Left colon (tissue), 2 donors: ENCODE measurements at regions not wholly inside any gene's neighbourhood (a gene's known extent, or its start where the extent isn't known, plus 50 kb on each side); places are given as distances from the start of the nearest gene placed in this dataset.

Source experiments
- ATAC-seq: fragments of 200-7000 bp; cut with Tn5 transposase; one replicate; pipeline ENCODE4 v1.9.1; 2020; ENCODE audit warnings: mild to moderate bottlenecking, moderate library complexity
- DNase-seq, 2 donors: peaks; one replicate each; pipeline ENCODE4 v3.0.0-alpha.2; 2020
- intact Hi-C, 2 donors: fragments of 100-400 bp; cut with DNase I in 1 of 2; cut with micrococcal nuclease in 1 of 2; formaldehyde crosslinking; loops; one replicate each; pipeline versions ENCODE4 v1.11.2 to v1.14.0; 2022; cut with DNase I, micrococcal nuclease
- donor health status: DM: no; HTN: no; CAD: no.
- donor health status: DM: yes; HTN: yes; CAD: no.

DNA sequence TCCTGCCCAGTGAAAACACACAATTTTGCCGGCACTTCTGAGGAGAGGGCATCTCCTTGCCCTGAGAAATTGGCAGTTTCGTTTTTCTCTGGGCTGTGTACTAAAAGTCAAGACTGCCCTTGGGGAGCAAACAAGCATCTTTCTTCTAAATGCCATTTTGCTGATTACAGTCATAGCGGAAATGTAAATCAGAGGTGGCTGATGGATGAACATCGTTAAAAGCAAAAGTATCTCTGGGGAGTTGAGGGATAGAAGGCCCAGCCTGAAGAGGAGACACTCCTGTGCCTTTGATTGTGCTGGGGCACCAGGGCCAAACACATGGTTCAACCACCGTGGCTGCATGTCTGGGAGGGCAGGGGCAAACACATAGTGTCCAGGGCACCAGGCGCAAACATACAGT, 49.8 kb downstream of the ABCC12 start:
- intact Hi-C loops = no loop called here

DNA sequence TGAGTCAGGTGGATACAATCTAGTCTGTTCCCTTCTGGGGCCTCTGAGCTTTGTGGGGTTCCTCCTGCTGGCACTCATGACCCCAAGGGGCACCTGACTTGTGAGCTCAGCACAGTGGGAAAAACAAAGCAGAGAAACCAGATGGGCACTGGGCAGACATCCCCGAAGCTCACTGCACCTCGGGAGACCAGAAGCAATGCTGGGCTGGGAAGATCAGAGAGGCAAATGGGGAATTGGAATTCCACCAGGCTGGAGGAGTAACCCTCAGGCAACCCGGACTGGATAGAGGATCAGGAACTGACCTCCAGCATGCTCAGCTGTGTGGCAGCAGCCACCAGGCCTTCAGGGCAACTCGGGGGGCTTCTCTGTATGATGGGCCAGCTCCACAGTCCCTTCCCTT, 50.3 kb downstream of the ABCC12 start:
- ATAC-seq (no peak), DNase-seq (no peak)
- intact Hi-C loops = no loop called here

More for the DNA sequence above, 49.8 kb downstream of the ABCC12 start:
- no peak for DNase-seq
- no peak for ATAC-seq

DNA sequence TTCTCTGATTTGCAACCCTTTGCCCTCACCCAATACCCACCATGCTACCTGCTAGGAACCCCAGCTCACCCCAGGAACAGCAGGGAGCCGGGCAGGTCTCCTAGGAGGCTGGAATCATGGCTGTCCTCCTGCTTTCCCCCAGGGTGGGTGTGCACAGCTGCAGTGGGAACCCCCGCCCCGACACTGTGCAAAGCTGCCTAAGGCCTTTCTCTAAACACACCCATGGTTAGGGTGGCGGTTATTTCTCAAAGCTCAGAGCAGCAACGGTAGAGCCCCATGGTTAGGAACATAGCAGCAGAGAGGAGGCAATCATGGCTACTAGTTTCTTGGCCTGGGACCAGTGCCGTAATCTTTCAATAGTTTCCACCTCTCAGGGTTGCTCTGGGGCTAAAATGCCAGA, 52.2 kb downstream of the ABCC12 start:
- intact Hi-C loops = no loop called here
- no peak for ATAC-seq
- DNase-seq = no peak

DNA sequence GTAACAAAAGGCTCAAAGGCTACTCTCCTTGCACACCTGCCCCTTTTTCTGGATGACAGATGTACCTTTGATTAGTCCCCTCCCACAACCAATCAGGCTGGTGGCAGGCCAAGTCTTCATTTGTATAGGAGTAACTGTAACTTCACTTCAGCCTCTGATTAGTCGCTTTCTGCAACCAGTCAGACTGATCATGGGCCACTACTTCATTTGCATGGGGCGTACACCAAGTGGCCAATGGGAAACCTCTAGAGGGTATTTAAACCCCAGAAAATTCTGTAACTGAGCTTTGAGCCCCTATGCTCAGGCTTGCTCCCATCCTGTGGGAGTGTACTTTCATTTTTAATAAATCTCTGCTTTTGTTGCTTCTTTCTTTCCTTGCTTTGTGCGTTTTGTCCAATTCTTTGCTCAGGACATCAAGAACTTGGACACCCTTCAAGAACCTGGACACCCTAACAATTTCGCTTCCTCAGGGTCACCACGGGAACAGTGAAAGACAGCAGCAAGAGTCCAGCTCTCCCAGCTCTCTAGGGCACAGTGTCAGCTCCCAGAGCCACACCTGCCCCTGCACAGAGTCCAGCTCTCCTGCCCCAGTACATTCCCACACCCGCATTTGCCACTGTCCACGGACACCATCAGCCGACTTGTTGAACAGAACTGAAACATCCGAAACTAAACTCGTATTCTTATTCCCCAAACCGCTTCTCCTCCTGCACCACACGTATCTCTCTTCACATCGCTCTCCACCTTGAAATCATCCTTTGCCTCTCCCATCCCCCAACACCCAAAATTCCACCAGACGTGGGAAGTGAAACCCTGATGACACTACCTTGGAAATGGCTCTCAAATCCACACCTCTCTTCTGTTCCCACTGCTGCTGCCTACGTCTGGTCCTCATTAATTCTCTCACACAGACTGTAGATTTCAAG, 53.4 kb downstream of the ABCC12 start:
- DNase-seq (no peak), ATAC-seq (no peak)
- intact Hi-C loops = no loop called here

DNA sequence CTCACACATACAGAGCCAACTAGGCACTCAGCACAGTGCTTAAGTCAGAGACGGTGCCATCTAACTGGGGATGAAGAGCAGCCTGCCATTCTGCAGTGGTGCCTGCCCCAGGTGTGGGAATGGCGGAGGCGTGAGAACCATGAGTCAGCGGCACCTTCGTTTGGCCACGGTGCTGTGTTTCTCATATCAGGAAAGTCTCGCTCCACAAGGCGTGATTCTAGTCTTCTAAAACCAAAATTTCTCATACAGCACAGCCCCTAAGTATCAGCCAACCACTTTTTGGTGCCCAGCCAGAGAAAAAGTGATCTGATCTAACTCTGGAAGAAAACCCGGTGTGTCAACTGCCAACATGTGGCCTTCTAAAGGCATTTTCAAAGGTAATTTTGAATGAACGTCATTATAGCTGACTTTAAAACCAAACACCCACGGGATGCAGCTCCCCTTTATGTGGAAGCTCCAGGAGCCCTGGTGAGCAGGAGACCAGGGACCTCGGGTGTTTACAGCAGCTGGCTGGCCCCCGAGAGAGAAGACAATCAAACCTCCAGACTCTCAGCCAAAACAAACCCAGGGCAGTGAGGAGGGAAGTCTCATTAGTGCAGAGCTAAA, 54.6 kb downstream of the ABCC12 start:
- no peak for DNase-seq
- intact Hi-C loops = no loop called here
- no peak for ATAC-seq

DNA sequence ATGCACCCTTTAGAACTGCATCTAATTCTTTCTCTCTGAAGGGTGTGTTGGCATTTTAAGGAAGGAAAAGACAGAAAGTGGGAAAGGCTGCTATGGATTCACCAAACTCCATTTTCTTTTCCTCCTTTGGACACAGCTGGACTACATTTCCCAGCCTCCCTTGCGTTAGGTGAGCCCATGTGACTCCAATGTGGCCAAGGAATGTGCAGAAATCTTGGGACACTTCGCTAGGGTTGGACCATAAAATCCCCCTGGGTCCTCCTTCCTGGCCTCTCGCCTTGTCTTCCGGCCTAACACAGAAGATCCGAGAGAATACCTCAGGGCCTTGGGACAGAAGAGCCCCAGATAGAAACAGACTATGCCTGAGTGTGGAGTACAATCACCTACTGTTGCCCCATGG, 56.3 kb downstream of the ABCC12 start:
- DNase-seq (no peak), ATAC-seq (no peak)
- intact Hi-C loops = no loop called here

DNA sequence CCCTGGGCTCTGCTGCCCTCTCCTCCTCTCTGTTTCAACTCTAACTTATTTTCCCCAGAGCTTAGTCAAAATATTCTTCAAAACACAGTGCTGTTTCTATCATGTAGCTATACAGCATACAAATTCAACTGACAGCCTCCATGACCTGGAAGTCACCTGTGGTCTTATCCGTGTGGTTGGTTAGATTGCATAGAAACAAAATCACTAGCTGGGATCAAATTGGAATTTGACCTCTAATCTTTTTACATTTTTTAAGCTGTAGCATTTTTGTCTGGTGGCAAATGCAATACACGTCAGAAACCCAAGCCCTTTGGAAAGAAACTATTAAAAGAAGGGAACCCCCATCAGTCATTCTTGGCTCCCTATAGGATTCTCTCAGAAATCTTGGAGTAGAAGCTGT, 57.3 kb downstream of the ABCC12 start:
- ATAC-seq (no peak), DNase-seq (no peak)
- intact Hi-C loops = no loop called here

DNA sequence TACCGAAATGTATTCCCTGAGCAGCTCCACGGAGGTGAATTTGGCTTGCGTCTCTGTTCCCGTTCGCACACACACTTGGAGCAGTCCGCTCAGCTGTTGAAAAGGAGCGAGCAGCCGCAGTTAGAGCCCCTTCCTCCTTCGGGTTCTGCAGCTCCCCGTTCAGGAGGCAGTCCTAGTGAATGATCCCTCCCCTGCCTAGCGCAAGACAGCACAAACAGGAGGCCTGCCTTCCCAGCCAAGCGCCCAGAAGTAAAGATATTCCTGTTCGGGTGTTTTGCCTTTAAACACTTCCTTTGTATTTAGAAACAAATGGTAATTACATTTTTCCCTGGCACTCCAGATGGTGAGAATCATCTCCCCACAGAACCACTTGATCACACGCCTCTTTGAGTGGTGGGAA, 64.7 kb downstream of the ABCC12 start:
- intact Hi-C loops = no loop called here
- ATAC-seq (no peak), DNase-seq (no peak)

DNA sequence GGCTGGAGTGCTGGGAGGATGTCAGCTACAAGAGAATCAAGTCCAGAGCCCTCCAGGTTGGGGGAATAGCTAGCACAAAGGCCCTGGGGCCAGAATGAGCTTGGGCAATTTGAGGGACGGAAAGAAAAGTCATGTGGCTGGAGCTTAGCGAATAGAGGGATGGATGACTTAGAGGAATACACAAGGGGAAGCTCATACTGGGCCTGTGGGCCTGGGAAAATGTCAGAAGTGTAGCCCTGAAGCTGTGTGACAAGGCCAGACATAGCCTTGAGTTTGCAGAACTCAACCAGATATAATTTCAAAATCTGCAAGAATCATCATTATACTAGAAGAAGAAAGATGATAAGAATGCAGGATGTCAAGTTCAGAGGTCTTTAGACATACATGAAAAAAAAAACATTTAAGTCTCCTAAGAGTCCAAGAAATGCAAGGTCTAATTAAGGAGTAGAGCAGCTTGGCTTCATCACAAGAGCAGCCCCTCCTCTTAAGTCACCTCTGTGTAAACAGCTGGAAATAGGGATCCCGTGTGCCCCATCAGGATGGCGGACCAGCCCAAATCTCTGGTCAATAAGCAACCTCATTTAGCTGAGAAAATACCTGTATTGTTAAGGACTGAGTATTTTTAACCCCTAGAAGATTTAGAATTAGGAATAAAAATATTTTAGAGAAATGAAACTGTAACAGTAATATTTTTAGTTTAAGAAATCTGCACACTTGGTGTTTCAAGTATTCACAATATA, 66.6 kb downstream of the ABCC12 start:
- DNase-seq (no peak), ATAC-seq (no peak)
- intact Hi-C loops = no loop called here

DNA sequence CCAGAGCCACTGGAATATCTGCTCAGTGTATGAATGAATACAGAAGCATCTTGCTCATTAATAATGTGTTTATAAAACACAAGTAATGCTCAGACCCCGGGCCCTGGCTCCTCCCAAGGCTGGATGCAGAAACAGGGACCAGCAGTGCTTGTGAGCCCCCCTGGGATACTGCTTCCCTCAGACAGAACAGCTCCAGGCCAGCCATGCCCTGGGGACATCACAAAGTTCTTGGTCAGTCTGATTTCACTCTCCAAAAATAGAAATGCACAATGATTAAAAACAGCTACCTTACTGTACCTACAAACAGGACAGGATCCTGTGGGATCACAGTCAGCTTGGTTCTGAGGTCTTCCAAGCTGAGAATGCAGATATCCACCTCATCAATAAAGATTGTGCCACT, 68.2 kb downstream of the ABCC12 start:
- intact Hi-C loops = no loop called here
- no peak for ATAC-seq
- DNase-seq = no peak

DNA sequence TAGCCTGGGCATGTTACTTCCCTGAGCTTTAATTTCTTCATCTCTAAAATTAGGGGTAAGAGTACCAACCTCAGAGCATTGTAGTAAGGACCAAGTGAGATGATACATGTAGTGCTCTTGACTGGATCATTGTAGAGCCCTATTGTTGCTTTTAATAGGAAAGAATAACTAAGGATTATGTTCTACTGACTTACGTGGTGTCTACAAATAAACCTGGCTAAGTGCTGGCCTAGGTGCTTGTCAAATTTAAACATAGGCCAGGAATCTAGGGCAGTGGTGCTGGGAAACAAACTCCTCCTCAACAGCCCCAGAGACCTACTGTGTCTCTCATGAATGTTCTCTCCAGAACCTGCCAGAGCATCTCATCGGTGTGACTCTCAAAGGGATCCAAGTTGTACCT, 69.4 kb downstream of the ABCC12 start:
- intact Hi-C loops = no loop called here
- ATAC-seq = no peak
- no peak for DNase-seq

DNA sequence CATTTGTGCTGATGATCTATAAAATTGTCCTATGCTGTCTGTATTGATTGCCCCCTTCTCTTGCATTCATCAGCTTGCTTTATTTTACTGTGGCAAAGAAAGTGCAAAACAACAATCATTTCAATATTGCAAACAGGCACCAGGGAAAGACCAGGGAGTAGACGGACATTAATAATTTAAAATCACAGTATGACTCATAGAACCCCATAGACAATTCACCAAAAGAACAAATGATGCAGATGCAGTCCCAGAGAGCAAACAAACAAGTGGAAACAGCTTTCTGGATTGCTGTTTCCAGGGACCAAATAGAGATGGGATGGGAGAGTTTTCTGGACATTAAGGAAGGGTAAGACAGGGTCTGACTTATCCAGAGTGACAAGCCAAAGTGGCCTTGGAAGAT, 70.1 kb downstream of the ABCC12 start:
- intact Hi-C loops = no loop called here
- DNase-seq = no peak
- no peak for ATAC-seq

DNA sequence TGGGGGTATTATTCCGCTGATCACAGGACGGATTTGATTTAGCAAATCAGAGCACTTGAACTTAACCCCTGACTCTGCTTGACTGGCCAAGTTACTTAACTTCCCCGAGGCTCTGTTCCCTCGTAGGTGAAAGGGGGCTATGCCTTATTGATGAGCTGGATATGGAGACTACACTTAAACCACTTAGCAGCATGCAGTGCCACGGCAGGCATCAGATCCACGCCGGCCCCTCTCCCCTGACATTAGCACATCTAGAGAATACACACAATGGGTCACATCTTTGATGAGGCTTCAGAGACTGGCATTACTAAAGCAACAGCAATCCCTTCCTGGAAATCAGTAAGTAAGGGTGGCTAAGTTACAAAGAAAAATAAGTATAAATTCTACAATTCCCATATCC, 71.0 kb downstream of the ABCC12 start:
- intact Hi-C loops = no loop called here
- DNase-seq (no peak), ATAC-seq (no peak)

DNA sequence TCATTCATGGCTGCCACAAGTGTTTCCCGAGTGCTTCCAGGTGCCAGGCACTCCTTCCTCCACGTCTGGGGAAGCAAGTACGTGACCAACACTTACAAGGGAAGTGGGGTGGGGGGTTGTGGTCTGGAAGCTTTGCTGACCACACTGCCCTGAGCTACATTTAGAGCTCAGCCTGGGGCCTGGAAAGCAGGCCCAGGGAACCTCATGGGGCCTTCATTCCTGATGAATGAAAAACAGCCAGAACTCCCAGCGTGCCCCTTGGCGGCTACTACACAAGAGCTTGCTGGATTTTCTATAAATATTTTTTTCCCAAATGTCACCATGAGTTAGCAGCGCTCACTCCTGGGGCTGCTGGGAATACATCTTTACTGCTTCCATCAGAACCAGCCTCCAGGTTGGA, 73.3 kb downstream of the ABCC12 start:
- no peak for DNase-seq
- no peak for ATAC-seq
- intact Hi-C loops = no loop called here

DNA sequence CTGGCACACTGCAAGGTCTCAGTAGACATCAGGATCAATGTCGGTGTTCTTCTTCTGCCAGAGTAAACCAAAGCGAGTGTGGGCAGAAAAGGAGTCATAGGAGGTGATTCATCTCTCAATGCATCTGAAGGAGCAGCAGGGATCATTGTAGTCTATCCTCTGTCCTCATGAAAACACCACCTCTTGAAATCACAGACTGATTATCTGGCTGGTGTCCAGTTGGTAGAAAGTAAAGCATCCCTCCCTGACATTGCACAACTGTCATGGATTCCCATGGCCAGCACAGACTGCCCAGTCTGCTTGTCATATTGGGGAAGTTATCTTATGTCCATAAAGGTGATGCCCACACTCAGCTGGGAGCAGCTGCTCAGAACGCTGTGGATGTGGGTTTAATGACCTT, 74.1 kb downstream of the ABCC12 start:
- intact Hi-C loops = no loop called here
- DNase-seq = no peak
- no peak for ATAC-seq

DNA sequence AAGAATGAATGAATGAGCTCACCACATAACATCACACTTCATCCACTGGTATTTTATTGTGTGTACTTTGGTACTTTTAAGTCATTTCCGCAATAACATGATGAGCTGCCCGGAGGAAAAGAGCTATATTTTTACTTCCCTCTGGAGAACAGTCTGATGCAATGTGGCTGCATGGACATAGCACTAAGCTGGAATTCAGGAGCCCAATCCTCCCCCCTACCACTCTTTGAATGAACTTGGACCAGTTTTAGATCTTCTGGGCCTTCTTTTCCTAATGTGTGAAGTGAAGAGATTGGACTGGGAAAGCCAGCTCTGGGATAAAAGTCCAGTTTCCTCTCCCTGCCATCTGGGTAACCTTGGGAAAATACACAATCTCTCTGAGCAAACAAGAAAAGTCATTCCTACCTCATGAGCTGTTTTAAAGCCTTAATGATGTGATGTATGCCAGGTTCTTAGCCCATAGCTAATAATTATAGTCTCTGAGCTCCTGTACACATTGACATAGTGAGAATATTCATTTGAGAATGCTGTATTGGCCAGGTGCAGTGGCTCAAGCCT, 79.3 kb downstream of the ABCC12 start:
- DNase-seq (no peak), ATAC-seq (peak; percentile 37)
- intact Hi-C loops = no loop called here

DNA sequence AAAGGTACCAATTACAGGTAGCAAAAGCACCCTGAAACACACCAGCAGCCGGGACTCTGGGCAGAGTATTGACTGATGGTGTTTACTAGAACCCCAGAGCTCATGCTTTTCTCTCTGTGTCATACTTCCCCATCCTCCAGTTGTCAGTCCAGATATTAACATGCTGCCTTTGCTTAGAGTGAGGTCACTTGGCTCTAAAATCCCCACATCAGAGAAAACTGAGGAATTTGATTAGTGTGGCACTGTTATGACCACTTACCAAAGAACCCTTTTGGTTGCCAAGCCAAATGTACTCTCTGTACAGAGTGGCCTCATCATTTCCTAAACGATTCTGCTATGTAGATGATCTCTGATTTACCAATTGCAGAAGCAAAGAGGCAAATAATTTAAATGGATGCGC, 80.4 kb downstream of the ABCC12 start:
- DNase-seq (no peak), ATAC-seq (no peak)
- intact Hi-C loops = no loop called here

DNA sequence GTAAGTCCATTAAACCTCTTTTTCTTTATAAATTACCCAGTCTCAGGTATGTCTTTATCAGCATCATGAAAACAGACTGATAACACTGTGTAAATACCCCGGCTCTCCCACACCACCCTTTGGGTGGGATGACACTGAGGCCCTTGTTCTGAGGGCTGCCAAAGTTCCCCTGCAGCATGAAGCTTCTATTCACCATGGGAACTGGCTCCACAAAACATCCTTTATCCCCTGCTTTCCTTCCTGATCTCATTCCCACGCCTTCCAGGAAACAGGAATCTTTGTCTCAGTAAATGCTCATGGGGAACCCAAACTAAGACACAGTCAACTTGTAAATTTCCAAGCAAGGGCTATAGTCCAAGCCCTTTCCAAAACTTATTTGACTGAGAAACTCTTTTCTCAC, 88.4 kb downstream of the ABCC12 start:
- intact Hi-C loops = no loop called here
- DNase-seq = no peak
- no peak for ATAC-seq

DNA sequence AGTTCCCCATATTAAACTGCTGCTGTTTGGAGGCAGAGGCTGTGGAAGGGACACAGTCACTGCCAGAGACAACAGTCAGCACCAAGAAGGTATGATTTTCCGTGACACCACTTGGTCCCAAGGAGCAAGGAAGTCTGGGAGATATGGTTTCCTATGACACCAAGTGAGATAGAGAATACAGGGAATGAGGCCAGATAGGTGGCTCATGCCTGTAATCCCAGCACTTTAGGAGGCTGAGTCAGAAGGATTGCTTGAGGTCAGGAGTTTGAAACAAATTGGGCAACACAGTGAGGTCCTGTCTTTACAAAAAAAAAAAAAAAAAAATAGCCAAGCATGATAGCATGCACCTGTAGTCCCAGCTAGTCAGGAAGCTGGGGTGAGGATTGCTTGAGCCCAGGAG, 90.8 kb downstream of the ABCC12 start:
- DNase-seq (no peak), ATAC-seq (no peak)
- intact Hi-C loops = no loop called here

DNA sequence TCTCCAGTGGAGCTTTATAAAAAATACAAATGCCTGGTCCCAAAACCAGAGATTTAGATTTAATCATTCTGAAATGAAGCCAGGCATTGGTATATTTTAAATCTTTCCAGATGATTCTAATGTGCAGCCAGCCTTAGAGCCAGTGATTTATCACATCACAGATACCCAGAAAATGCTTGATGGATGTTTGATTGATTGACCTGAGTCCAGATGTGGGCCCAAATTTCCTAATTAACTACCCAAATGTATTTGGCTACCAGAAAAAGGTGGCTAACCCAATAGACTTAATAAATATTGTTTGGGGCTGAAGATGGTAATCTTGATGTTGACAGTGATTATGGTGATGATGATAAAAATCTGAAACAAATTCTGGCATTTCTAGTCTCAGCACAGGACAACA, 93.1 kb downstream of the ABCC12 start:
- no peak for ATAC-seq
- intact Hi-C loops = no loop called here
- no peak for DNase-seq
